ENCODE measurements at regions not wholly inside any gene's neighbourhood (a gene's known extent, or its start where the extent isn't known, plus 50 kb on each side); places are given as distances from the start of the nearest gene placed in this dataset.

DNA sequence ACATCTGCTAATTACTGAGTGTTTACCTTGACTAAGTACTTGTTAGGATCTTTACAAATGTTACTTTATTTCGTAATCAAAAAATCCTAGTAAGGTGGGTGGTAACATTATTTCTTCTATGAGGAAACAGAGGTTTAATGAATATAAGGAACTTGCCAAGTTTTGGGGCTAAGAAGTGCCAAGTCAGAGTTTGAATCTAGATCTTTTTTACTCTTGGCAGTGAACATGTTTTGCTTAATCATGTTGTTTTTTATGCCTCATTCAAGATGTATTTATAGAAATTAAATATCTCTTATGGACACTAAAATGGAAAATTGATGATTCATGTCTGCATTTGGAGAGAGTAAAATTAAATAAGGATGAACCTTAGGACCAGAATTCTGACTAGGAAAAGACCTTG is 393.7 kb downstream of the UTRN start:
- no peaks in the 10 kb centered on the region for H3K4me1 ChIP-seq
- no peak for TF ChIP-seq POLR2A (IDR thresholded peaks at IDR 0.05)
- TF ChIP-seq, protein P1, sequence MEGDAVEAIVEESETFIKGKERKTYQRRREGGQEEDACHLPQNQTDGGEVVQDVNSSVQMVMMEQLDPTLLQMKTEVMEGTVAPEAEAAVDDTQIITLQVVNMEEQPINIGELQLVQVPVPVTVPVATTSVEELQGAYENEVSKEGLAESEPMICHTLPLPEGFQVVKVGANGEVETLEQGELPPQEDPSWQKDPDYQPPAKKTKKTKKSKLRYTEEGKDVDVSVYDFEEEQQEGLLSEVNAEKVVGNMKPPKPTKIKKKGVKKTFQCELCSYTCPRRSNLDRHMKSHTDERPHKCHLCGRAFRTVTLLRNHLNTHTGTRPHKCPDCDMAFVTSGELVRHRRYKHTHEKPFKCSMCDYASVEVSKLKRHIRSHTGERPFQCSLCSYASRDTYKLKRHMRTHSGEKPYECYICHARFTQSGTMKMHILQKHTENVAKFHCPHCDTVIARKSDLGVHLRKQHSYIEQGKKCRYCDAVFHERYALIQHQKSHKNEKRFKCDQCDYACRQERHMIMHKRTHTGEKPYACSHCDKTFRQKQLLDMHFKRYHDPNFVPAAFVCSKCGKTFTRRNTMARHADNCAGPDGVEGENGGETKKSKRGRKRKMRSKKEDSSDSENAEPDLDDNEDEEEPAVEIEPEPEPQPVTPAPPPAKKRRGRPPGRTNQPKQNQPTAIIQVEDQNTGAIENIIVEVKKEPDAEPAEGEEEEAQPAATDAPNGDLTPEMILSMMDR (IDR thresholded peaks at IDR 0.05): no peak
- H3K9me3 ChIP-seq: no peaks in the 10 kb centered on the region
- H3K27ac ChIP-seq: no peak overlapping the region
- no peaks in the 10 kb centered on the region for H3K27me3 ChIP-seq
- DNase-seq: no peak
- no peaks in the 10 kb centered on the region for H3K36me3 ChIP-seq
- no peak overlapping the region for H3K4me3 ChIP-seq

DNA sequence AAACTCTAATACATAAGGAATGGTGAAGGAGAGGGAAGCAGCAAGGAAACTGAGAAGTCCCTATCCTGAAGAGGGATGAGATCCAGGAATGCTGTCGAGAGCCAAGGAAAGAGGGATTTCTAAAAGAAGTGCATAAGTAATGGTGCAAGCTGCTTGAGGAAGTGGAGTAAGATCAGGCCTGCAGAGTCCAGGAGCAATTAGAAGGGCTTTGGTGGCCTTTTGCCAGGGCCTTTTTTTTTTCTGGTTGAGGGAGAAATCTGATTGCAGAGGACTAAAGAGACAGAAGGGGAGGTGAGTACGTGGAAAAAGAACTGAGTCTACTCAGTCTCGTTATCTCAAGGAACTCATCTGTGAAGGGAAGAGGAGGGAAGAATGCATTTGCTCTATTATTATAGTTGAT is 396.2 kb downstream of the UTRN start:
- no peak for TF ChIP-seq POLR2A (IDR thresholded peaks at IDR 0.05)
- TF ChIP-seq, protein P1 (IDR thresholded peaks at IDR 0.05): no peak
- no peak overlapping the region for H3K27ac ChIP-seq
- no peaks in the 10 kb centered on the region for H3K27me3 ChIP-seq
- no peaks in the 10 kb centered on the region for H3K9me3 ChIP-seq
- no peak for DNase-seq
- no peaks in the 10 kb centered on the region for H3K36me3 ChIP-seq
- no peak overlapping the region for H3K4me3 ChIP-seq
- no peaks in the 10 kb centered on the region for H3K4me1 ChIP-seq

- Histone ChIP-seq H3K4me3 (no peak overlapping the region), H3K9me3 (peaks cover 0 to 10% (median 0%) of the 10 kb centered on the region in 4 donors), H3K4me1 (no peaks in the 10 kb centered on the region), H3K36me3 (no peaks in the 10 kb centered on the region), H3K27ac (no peak overlapping the region), H3K27me3 (no peaks in the 10 kb centered on the region)
- DNase-seq: no peak
- TF ChIP-seq, protein P1 (IDR thresholded peaks at IDR 0.05): no peak
- TF ChIP-seq POLR2A (IDR thresholded peaks at IDR 0.05): no peak
These were observed 398.3 kb downstream of the UTRN start for GRCh38 chr6:144683216-144684070.

DNA sequence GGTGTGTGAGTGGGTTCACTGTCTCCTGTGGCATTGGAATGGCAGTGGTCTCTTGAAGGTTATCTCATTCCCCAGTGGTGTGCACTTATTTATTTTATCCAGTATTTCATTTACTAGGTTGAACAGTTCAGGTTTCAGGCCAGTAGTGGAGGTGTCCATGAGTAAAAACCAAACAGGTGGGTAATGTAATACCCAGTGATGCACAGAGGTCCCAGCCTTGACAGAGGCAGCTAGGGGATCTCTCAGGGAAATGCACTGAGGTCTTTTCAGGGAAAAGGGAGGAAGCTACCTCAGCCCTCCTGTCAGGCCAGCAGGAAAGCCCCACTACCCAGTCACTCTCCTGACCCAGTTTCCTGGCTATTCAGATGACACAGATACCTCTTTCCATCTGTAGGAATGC is 403.6 kb downstream of the UTRN start:
- Histone ChIP-seq H3K36me3 (no peaks in the 10 kb centered on the region), H3K4me1 (no peaks in the 10 kb centered on the region), H3K4me3 (no peak overlapping the region), H3K27me3 (no peaks in the 10 kb centered on the region), H3K27ac (no peak overlapping the region), H3K9me3 (peaks cover 0 to 10% (median 0%) of the 10 kb centered on the region in 4 donors)
- no peak for DNase-seq
- TF ChIP-seq, protein P1 (IDR thresholded peaks at IDR 0.05): no peak
- no peak for TF ChIP-seq POLR2A (IDR thresholded peaks at IDR 0.05)

DNA sequence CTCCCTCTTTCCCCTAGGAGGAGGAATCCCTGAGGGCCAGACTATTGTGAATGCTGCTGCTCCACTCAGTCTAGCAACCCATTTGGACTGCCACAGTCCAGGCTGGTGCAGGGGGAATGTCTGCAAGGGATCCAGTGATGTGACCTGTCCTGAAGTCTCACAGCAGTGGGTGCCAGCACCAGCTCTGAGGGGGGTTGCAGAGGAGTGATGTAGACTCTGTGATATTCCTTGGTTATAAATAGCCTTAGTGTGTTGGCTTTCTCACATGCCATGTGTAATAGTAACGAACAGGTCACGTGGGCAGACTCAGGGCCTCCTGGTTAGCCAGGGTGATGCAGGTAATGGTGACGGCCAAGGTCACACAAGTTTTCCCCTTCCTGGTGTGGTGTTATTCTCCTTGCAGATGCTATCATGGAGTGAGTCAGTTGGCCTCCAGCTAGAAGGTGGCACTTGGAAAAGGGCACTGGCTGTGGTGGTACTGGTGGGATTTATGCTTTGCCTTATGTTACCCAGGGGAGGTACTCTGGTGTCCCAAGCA is 404.4 kb downstream of the UTRN start:
- no peak for DNase-seq
- TF ChIP-seq, protein P1 (IDR thresholded peaks at IDR 0.05): no peak
- no peak for TF ChIP-seq POLR2A (IDR thresholded peaks at IDR 0.05)
- no peak overlapping the region for H3K4me3 ChIP-seq
- no peaks in the 10 kb centered on the region for H3K36me3 ChIP-seq
- H3K9me3 ChIP-seq: peaks cover 0 to 10% (median 0%) of the 10 kb centered on the region in 4 donors
- no peaks in the 10 kb centered on the region for H3K27me3 ChIP-seq
- no peak overlapping the region for H3K27ac ChIP-seq
- H3K4me1 ChIP-seq: no peaks in the 10 kb centered on the region

All from Peyer's patch (tissue), 4 donors.